ENCODE measurements at regions not wholly inside any gene's neighbourhood (a gene's known extent, or its start where the extent isn't known, plus 50 kb on each side); places are given as distances from the start of the nearest gene placed in this dataset.

GRCh38 chr2:155115846-155116245 lies 417.4 kb downstream of the KCNJ3 start:
- no peak for DNase-seq

GRCh38 chr2:155111070-155111469 lies 412.6 kb downstream of the KCNJ3 start:
- no peak for DNase-seq

GRCh38 chr2:155109527-155109926 lies 411.0 kb downstream of the KCNJ3 start:
- no peak for DNase-seq

- DNase-seq = no peak
These were observed 401.8 kb downstream of the KCNJ3 start for GRCh38 chr2:155100261-155100660.

- DNase-seq = no peak
These were observed 401.3 kb downstream of the KCNJ3 start for GRCh38 chr2:155099784-155100183.

GRCh38 chr2:155095613-155096012 lies 397.1 kb downstream of the KCNJ3 start:
- DNase-seq = no peak

- no peak for DNase-seq
These were observed 381.9 kb downstream of the KCNJ3 start for GRCh38 chr2:155080373-155080772.

- DNase-seq = no peak
These were observed 372.0 kb downstream of the KCNJ3 start for GRCh38 chr2:155070489-155070888.

GRCh38 chr2:155062922-155063258 lies 364.4 kb downstream of the KCNJ3 start:
- no peak for DNase-seq

GRCh38 chr2:155062250-155062921 lies 363.9 kb downstream of the KCNJ3 start:
- no peak for DNase-seq

- no peak for DNase-seq
These were observed 362.4 kb downstream of the KCNJ3 start for GRCh38 chr2:155060896-155061295.

GRCh38 chr2:155054712-155055111 lies 356.2 kb downstream of the KCNJ3 start:
- no peak for DNase-seq

- DNase-seq = no peak
These were observed 344.6 kb downstream of the KCNJ3 start for GRCh38 chr2:155043097-155043496.

GRCh38 chr2:155035308-155035707 lies 336.8 kb downstream of the KCNJ3 start:
- no peak for DNase-seq

GRCh38 chr2:155033652-155034051 lies 335.2 kb downstream of the KCNJ3 start:
- no peak for DNase-seq

- DNase-seq = no peak
These were observed 331.8 kb downstream of the KCNJ3 start for GRCh38 chr2:155030296-155030695.

- DNase-seq = no peak
These were observed 328.2 kb downstream of the KCNJ3 start for GRCh38 chr2:155026651-155027174.

- DNase-seq = no peak
These were observed 325.2 kb downstream of the KCNJ3 start for GRCh38 chr2:155023674-155024073.

- no peak for DNase-seq
These were observed 324.0 kb downstream of the KCNJ3 start for GRCh38 chr2:155022531-155022930.

- no peak for DNase-seq
These were observed 323.1 kb downstream of the KCNJ3 start for GRCh38 chr2:155021618-155022017.

- DNase-seq = no peak
These were observed 321.8 kb downstream of the KCNJ3 start for GRCh38 chr2:155020246-155020645.

GRCh38 chr2:155010925-155011324 lies 312.4 kb downstream of the KCNJ3 start:
- no peak for DNase-seq

GRCh38 chr2:154995361-154995760 lies 296.9 kb downstream of the KCNJ3 start:
- no peak for DNase-seq

GRCh38 chr2:154992826-154993225 lies 294.3 kb downstream of the KCNJ3 start:
- DNase-seq = no peak

- no peak for DNase-seq
These were observed 280.2 kb downstream of the KCNJ3 start for GRCh38 chr2:154978710-154979109.
